Prostate gland (tissue), 2 donors: ENCODE measurements at regions not wholly inside any gene's neighbourhood (a gene's known extent, or its start where the extent isn't known, plus 50 kb on each side); places are given as distances from the start of the nearest gene placed in this dataset.

Experiments
- POLR2A ChIP-seq: fragments of 450-650 bp; IDR thresholded peaks from one replicate; pipeline ENCODE4 v1.6.1; 2016; ENCODE audit warnings: antibody characterized with exemption, mild to moderate bottlenecking
- TF ChIP-seq, protein P1 (sequence below), 4 experiments: fragments of 200-600 bp in 2 of 4; fragments of 450-650 bp in 2 of 4; sonication (generic) in 2 of 4; IDR thresholded peaks; 1 replicate in 3 of 4; 2 replicates in 1 of 4; pipeline ENCODE4 v1.5.1; 2016 to 2019; ENCODE audit warnings: antibody characterized with exemption in 4 of 4, mild to moderate bottlenecking in 2 of 4, moderate library complexity in 2 of 4

DNA sequence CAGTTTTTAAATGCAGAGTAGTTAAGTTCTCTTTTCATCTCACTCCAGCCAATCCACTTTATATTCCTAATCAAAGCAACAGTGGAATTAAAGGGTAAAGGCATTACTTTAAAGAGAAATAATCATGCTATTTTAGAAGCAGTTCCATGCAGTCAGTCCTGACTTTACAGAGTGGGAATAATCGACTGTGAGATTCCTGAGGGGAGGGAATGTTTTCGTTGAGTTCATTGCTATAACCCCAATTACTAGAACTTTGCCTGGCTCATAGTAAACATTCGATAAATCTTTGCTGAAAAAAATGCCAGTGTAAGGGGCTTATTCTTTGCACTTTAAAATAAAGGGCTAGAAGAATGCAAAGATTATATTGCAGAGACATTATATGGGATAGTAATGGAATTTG lies 127.2 kb upstream of the ASTN2 start:
- TF ChIP-seq, protein P1, sequence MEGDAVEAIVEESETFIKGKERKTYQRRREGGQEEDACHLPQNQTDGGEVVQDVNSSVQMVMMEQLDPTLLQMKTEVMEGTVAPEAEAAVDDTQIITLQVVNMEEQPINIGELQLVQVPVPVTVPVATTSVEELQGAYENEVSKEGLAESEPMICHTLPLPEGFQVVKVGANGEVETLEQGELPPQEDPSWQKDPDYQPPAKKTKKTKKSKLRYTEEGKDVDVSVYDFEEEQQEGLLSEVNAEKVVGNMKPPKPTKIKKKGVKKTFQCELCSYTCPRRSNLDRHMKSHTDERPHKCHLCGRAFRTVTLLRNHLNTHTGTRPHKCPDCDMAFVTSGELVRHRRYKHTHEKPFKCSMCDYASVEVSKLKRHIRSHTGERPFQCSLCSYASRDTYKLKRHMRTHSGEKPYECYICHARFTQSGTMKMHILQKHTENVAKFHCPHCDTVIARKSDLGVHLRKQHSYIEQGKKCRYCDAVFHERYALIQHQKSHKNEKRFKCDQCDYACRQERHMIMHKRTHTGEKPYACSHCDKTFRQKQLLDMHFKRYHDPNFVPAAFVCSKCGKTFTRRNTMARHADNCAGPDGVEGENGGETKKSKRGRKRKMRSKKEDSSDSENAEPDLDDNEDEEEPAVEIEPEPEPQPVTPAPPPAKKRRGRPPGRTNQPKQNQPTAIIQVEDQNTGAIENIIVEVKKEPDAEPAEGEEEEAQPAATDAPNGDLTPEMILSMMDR (IDR thresholded peaks at IDR 0.05) = no peak
- no peak for TF ChIP-seq POLR2A
